ENCODE measurements at regions not wholly inside any gene's neighbourhood (a gene's known extent, or its start where the extent isn't known, plus 50 kb on each side); places are given as distances from the start of the nearest gene placed in this dataset.

GRCh38 chr17:53707566-53707965 lies 115.2 kb upstream of the KIF2B start:
- H3K36me3 ChIP-seq (ENCODE audit: control insufficient read depth in 1 of 2, insufficient read depth in 2 of 2, low read length in 2 of 2) = no peaks in the 10 kb centered on the region
- ATAC-seq (no peak), DNase-seq (ENCODE audit: low read depth, low spot score) (no peak)
- CTCF ChIA-PET = no interaction called here
- H3K27ac ChIP-seq (ENCODE audit: low read depth, low read length) = no peak overlapping the region
- H3K9me3 ChIP-seq (ENCODE audit: control insufficient read depth in 1 of 2, insufficient read depth in 1 of 2, low read depth in 1 of 2, low read length in 2 of 2) = peaks cover 32 to 47% of the 10 kb centered on the region in 2 experiments; a peak in 2 of 4 replicates
- RAD21 ChIA-PET (ENCODE audit: low non-redundant PET in 1 of 2, low total read pairs in 2 of 2, uncharacterized antibody in 2 of 2, unreplicated experiment in 2 of 2) = no interaction called here
- no peaks in the 10 kb centered on the region for H3K27me3 ChIP-seq (ENCODE audit: insufficient read depth, low read length)
- H3K4me3 ChIP-seq (replicated peaks in 1 of 2; ENCODE audit: low read depth in 1 of 2, low read length in 2 of 2) = no peak overlapping the region
- H3K9ac ChIP-seq (ENCODE audit: low read length) = no peak overlapping the region
- no TSS peak for BruUV-seq (replicated peaks)
- H2AFZ ChIP-seq (ENCODE audit: low read depth, low read length, poor library complexity, severe bottlenecking) = no peak overlapping the region
- intact Hi-C loops (cut with micrococcal nuclease) = no loop called here
- no peaks in the 10 kb centered on the region for H3K79me2 ChIP-seq (ENCODE audit: insufficient read depth, low read length)
- TF ChIP-seq MAX (IDR thresholded peaks at IDR 0.05) (no peak), YY1 (IDR thresholded peaks at IDR 0.05; ENCODE audit: extremely low read depth, insufficient replicate concordance, low read depth, low read length) (no peak), REST (IDR thresholded peaks at IDR 0.05; ENCODE audit: low read depth) (no peak), ZBTB33 (IDR thresholded peaks at IDR 0.05; ENCODE audit: extremely low read depth, insufficient replicate concordance, low read length) (no peak), CTCF (IDR thresholded peaks at IDR 0.05 in 2 of 3, conservative IDR thresholded peaks at IDR 0.05 in 1 of 3; ENCODE audit: borderline replicate concordance in 1 of 3, insufficient read depth in 1 of 3, low read depth in 2 of 3, low read length in 2 of 3) (no peak), SRF (IDR thresholded peaks at IDR 0.05; ENCODE audit: low read depth) (no peak), SIN3A (IDR thresholded peaks at IDR 0.05; ENCODE audit: low read depth) (no peak), POLR2A (IDR thresholded peaks at IDR 0.05; ENCODE audit: borderline replicate concordance, extremely low read depth, insufficient read depth, insufficient read length) (no peak), ZFX (IDR thresholded peaks at IDR 0.05) (no peak), JUND (IDR thresholded peaks at IDR 0.05) (no peak)
- no peak overlapping the region for H3K4me2 ChIP-seq (ENCODE audit: low read length)
- H3K4me1 ChIP-seq (ENCODE audit: control insufficient read depth in 1 of 2, insufficient read depth in 2 of 2, low read length in 2 of 2) = no peaks in the 10 kb centered on the region
- H4K20me1 ChIP-seq (ENCODE audit: insufficient read depth) = no peaks in the 10 kb centered on the region
- POLR2A ChIA-PET = no interaction called here
- no peaks in the 10 kb centered on the region for H3K9me2 ChIP-seq (ENCODE audit: insufficient read depth)

Measured in HCT116 (cell line).